HEK293T (cell line): ENCODE measurements at regions not wholly inside any gene's neighbourhood (a gene's known extent, or its start where the extent isn't known, plus 50 kb on each side); places are given as distances from the start of the nearest gene placed in this dataset.

ENCODE experiments used
- ELF4 ChIP-seq: fragments of 450-650 bp; IDR thresholded peaks from 2 replicates; pipeline ENCODE4 v1.6.1; 2017; ENCODE audit warnings: antibody characterized with exemption
- FOXK2 ChIP-seq: fragments of 450-650 bp; IDR thresholded peaks from 2 replicates; pipeline ENCODE4 v1.6.1; 2016; ENCODE audit warnings: mild to moderate bottlenecking
- L3MBTL2 ChIP-seq: fragments of 450-650 bp; conservative IDR thresholded peaks from 2 replicates; pipeline ENCODE4 v1.6.1; 2016; ENCODE audit warnings: mild to moderate bottlenecking
- SUZ12 ChIP-seq: fragments of 450-650 bp; IDR thresholded peaks from 2 replicates; pipeline ENCODE4 v1.6.1; 2016; ENCODE audit warnings: mild to moderate bottlenecking

DNA sequence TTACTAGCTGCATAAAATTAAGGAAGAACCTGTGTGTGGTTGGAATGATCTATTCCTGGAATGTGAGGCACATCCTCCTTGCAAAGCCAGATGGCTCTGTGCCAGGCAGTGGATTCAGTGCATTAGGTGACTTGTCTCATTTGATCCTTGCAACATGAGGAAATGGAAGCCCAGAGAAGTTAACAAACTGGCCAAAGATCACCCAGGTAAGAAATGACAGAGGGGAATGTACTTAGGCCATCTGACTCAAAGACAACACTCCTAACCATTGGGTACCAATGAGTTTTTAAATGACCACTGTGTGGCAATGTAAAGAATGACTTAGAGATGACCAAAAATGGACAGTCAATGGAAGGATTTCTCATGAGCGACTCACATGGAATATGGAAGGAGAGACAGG, 114.2 kb upstream of the RXFP2 start:
- TF ChIP-seq SUZ12: no peak
- TF ChIP-seq ELF4: no peak
- no peak for TF ChIP-seq FOXK2
- TF ChIP-seq L3MBTL2: no peak
